H1 (cell line): ENCODE measurements at regions not wholly inside any gene's neighbourhood (a gene's known extent, or its start where the extent isn't known, plus 50 kb on each side); places are given as distances from the start of the nearest gene placed in this dataset.
A peak's percentile ranks its signal among the peaks of the same experiment; 100 is the strongest.

Experiments used
- CTCF ChIA-PET: fragments of 300-600 bp; sonication (Branson Sonifier 250); formaldehyde crosslinking; loops from one replicate; lab custom pipeline; 2021; ENCODE audit not compliant: partially characterized antibody; lab: Charles Lee
- POLR2A ChIA-PET: fragments of 300-600 bp; sonication (Branson Sonifier 250); formaldehyde crosslinking; loops from one replicate; lab custom pipeline; 2021; ENCODE audit warnings: inconsistent platforms; ENCODE audit not compliant: partially characterized antibody; lab: Charles Lee
- DNase-seq, 2 experiments: peaks; one replicate each; pipeline versions ENCODE4 v3.0.0 to v3.0.0-alpha.2; 2010 to 2022; ENCODE audit warnings: low spot score in 2 of 2, low read depth in 1 of 2, mixed read lengths in 1 of 2
- FAIRE-seq: peaks from 2 replicates; lab custom pipeline; 2011; peaks lifted over from hg19 to GRCh38; lab: Jason Lieb, UNC
- H2AFZ ChIP-seq: 2 replicates; pipeline ENCODE4 v1.8.1; 2012; ENCODE audit warnings: low read length, inconsistent platforms
- H2AK5ac ChIP-seq: 2 replicates; pipeline ENCODE4 v1.6.1; 2013; ENCODE audit warnings: low read depth, low read length
- H2BK120ac ChIP-seq: replicated peaks from 2 replicates; pipeline ENCODE3; 2013; ENCODE audit warnings: low read depth, low read length, inconsistent platforms
- H2BK12ac ChIP-seq: 2 replicates; pipeline ENCODE4 v1.6.1; 2013; ENCODE audit warnings: low read depth, low read length
- H2BK15ac ChIP-seq: 2 replicates; pipeline ENCODE4 v1.6.1; 2013; ENCODE audit warnings: low read length
- H2BK20ac ChIP-seq: 2 replicates; pipeline ENCODE4 v1.6.1; 2013; ENCODE audit warnings: low read length
- H2BK5ac ChIP-seq: 2 replicates; pipeline ENCODE4 v1.6.1; 2013; ENCODE audit warnings: low read depth, low read length
- H3K14ac ChIP-seq: 2 replicates; pipeline ENCODE4 v1.6.1; 2013; ENCODE audit warnings: inconsistent platforms; ENCODE audit not compliant: insufficient read length
- H3K18ac ChIP-seq: 2 replicates; pipeline ENCODE4 v1.6.1; 2013; ENCODE audit warnings: low read length; ENCODE audit errors: extremely low read depth
- H3K23ac ChIP-seq: 2 replicates; pipeline ENCODE4 v1.6.1; 2013; ENCODE audit warnings: inconsistent platforms; ENCODE audit not compliant: insufficient read length
- H3K23me2 ChIP-seq: 2 replicates; pipeline ENCODE4 v1.6.1; 2013; ENCODE audit warnings: low read depth, low read length
- H3K27ac ChIP-seq: 2 replicates; pipeline ENCODE4 v1.6.1; 2011; ENCODE audit warnings: low read depth, low read length, inconsistent platforms
- H3K27me3 ChIP-seq, 4 experiments: replicated peaks in 1 of 4; 1 replicate in 1 of 4; 2 replicates in 3 of 4; pipeline versions ENCODE4 v1.6.1 to v1.8.1; 2011 to 2013; ENCODE audit warnings: low read length in 3 of 4, mild to moderate bottlenecking in 3 of 4, inconsistent platforms in 2 of 4, mixed read lengths in 2 of 4, moderate library complexity in 1 of 4; ENCODE audit not compliant: control insufficient read depth in 3 of 4, insufficient read depth in 3 of 4; ENCODE audit errors: extremely low read depth in 1 of 4
- H3K36me3 ChIP-seq, 4 experiments: 2 replicates each; pipeline versions ENCODE4 v1.6.1 to v1.8.1; 2011 to 2013; ENCODE audit warnings: mild to moderate bottlenecking in 4 of 4, low read length in 3 of 4, moderate library complexity in 2 of 4, control low read depth in 1 of 4, inconsistent platforms in 1 of 4; ENCODE audit not compliant: insufficient read depth in 4 of 4, control insufficient read depth in 2 of 4
- H3K4ac ChIP-seq: replicated peaks from 2 replicates; pipeline ENCODE3; 2013; ENCODE audit warnings: low read length, low read depth, mixed read lengths, inconsistent platforms; ENCODE audit not compliant: insufficient read length
- H3K4me1 ChIP-seq, 4 experiments: replicated peaks in 1 of 4; 1 replicate in 1 of 4; 2 replicates in 3 of 4; pipeline versions ENCODE4 v1.6.1 to v1.8.1; 2011 to 2013; ENCODE audit warnings: low read length in 3 of 4, inconsistent platforms in 2 of 4, mixed read lengths in 1 of 4; ENCODE audit not compliant: insufficient read depth in 4 of 4, control insufficient read depth in 3 of 4
- H3K4me2 ChIP-seq, 2 experiments: 2 replicates each; pipeline versions ENCODE4 v1.6.1 to v1.8.1; 2011 to 2013; ENCODE audit warnings: low read depth in 2 of 2, low read length in 2 of 2, control low read depth in 1 of 2, inconsistent platforms in 1 of 2, mild to moderate bottlenecking in 1 of 2; ENCODE audit not compliant: insufficient read depth in 1 of 2
- H3K4me3 ChIP-seq, 4 experiments: fragments of 200-600, 300-600 bp in 1 of 4; sonication (generic), shearing (Covaris generic), sonication (Bioruptor Twin) in 1 of 4; 2 replicates each; pipeline versions ENCODE4 v1.5.1 to v1.8.1; 2011 to 2016; ENCODE audit warnings: low read length in 4 of 4, low read depth in 3 of 4, control low read depth in 2 of 4, inconsistent platforms in 2 of 4, mild to moderate bottlenecking in 2 of 4, mixed read lengths in 1 of 4, moderate library complexity in 1 of 4; ENCODE audit not compliant: insufficient read depth in 2 of 4; ENCODE audit errors: extremely low read depth in 1 of 4
- H3K56ac ChIP-seq: replicated peaks from 2 replicates; pipeline ENCODE3; 2013; ENCODE audit warnings: low read depth, mild to moderate bottlenecking, mixed read lengths, low read length, inconsistent platforms; ENCODE audit not compliant: insufficient read length
- H3K79me1 ChIP-seq: 2 replicates; pipeline ENCODE4 v1.6.1; 2013; ENCODE audit warnings: low read depth, low read length, control low read depth
- H3K79me2 ChIP-seq, 2 experiments: 2 replicates each; pipeline versions ENCODE4 v1.6.1 to v1.8.1; 2012 to 2013; ENCODE audit warnings: low read length in 2 of 2, mild to moderate bottlenecking in 2 of 2, inconsistent platforms in 1 of 2; ENCODE audit not compliant: insufficient read depth in 2 of 2, control insufficient read depth in 1 of 2
- H3K9ac ChIP-seq, 4 experiments: replicated peaks in 1 of 4; 1 replicate in 1 of 4; 2 replicates in 3 of 4; pipeline versions ENCODE4 v1.6.1 to v1.8.1; 2011 to 2013; ENCODE audit warnings: low read depth in 3 of 4, low read length in 3 of 4, control low read depth in 2 of 4, mild to moderate bottlenecking in 2 of 4, moderate library complexity in 2 of 4, inconsistent platforms in 1 of 4; ENCODE audit errors: extremely low read depth in 1 of 4
- H3K9me3 ChIP-seq, 2 experiments: 2 replicates each; pipeline versions ENCODE4 v1.6.1 to v1.8.1; 2012 to 2013; ENCODE audit warnings: mild to moderate bottlenecking in 2 of 2, moderate library complexity in 2 of 2, control low read depth in 1 of 2, inconsistent platforms in 1 of 2, low read depth in 1 of 2, low read length in 1 of 2, mixed read lengths in 1 of 2; ENCODE audit not compliant: insufficient read depth in 2 of 2
- H4K20me1 ChIP-seq, 2 experiments: replicated peaks in 1 of 2; 2 replicates each; pipeline versions ENCODE3 to v1.8.1; 2011 to 2013; ENCODE audit warnings: inconsistent platforms in 2 of 2, low read length in 2 of 2, mild to moderate bottlenecking in 1 of 2; ENCODE audit not compliant: insufficient read depth in 2 of 2, control insufficient read depth in 1 of 2
- H4K5ac ChIP-seq: 2 replicates; pipeline ENCODE4 v1.6.1; 2013; ENCODE audit warnings: low read length, low read depth, mixed read lengths, inconsistent platforms; ENCODE audit not compliant: insufficient read length
- H4K8ac ChIP-seq: 2 replicates; pipeline ENCODE4 v1.8.0; 2013; ENCODE audit warnings: mild to moderate bottlenecking, moderate library complexity, low read length, inconsistent platforms; ENCODE audit not compliant: insufficient read depth; ENCODE audit errors: extremely low read depth
- H4K91ac ChIP-seq: replicated peaks from 2 replicates; pipeline ENCODE3; 2013; ENCODE audit warnings: low read length, mixed read lengths, inconsistent platforms; ENCODE audit not compliant: insufficient read length
- BACH1 ChIP-seq: IDR thresholded peaks from 2 replicates; pipeline ENCODE4 v1.6.1; 2012; ENCODE audit warnings: low read length, improper control_type of control experiment
- BCL11A ChIP-seq, 2 experiments: IDR thresholded peaks; one replicate each; pipeline ENCODE4 v1.6.1; 2011; ENCODE audit warnings: low read depth in 2 of 2, low read length in 2 of 2, mild to moderate bottlenecking in 2 of 2
- CREB1 ChIP-seq: IDR thresholded peaks from 2 replicates; pipeline ENCODE4 v1.6.1; 2012; ENCODE audit warnings: inconsistent platforms
- EP300 ChIP-seq, 2 experiments: IDR thresholded peaks; 1 replicate in 1 of 2; 2 replicates in 1 of 2; pipeline ENCODE4 v1.6.1; 2011 to 2012; ENCODE audit warnings: low read depth in 2 of 2, low read length in 2 of 2, mild to moderate bottlenecking in 2 of 2, borderline replicate concordance in 1 of 2, inconsistent platforms in 1 of 2, moderate library complexity in 1 of 2
- KDM1A ChIP-seq: fragments of 200-600, 300-600 bp; sonication (generic); IDR thresholded peaks from 2 replicates; pipeline ENCODE4 v1.7.1; 2016; ENCODE audit warnings: mild to moderate bottlenecking, low read length, borderline replicate concordance
- RAD21 ChIP-seq, 2 experiments: IDR thresholded peaks in 1 of 2; conservative IDR thresholded peaks in 1 of 2; 2 replicates each; pipeline ENCODE4 v1.6.1; 2011; ENCODE audit warnings: low read depth in 2 of 2, low read length in 2 of 2, improper control_type of control experiment in 1 of 2, inconsistent platforms in 1 of 2, mild to moderate bottlenecking in 1 of 2, moderate library complexity in 1 of 2
- RFX5 ChIP-seq: IDR thresholded peaks from 2 replicates; pipeline ENCODE4 v1.6.1; 2011; ENCODE audit warnings: low read depth, low read length, improper control_type of control experiment, borderline replicate concordance
- SIN3A ChIP-seq, 2 experiments: IDR thresholded peaks in 1 of 2; conservative IDR thresholded peaks in 1 of 2; 2 replicates each; pipeline ENCODE4 v1.6.1; 2011 to 2012; ENCODE audit warnings: low read length in 2 of 2, improper control_type of control experiment in 1 of 2, low read depth in 1 of 2, mild to moderate bottlenecking in 1 of 2
- SIRT6 ChIP-seq: IDR thresholded peaks from one replicate; pipeline ENCODE4 v1.7.1; 2012; ENCODE audit warnings: low read length, inconsistent platforms
- YY1 ChIP-seq: IDR thresholded peaks from 2 replicates; pipeline ENCODE4 v1.6.1; 2011; ENCODE audit warnings: low read depth, mild to moderate bottlenecking, low read length
- WGBS, 2 experiments: shearing (Covaris generic) in 1 of 2; methylation state at CpG; one replicate each; pipeline versions ENCODE4 v1.1.6 to v1.1.7; 2013 to 2015; ENCODE audit warnings: low lambda C conversion rate in 2 of 2, mixed read lengths in 2 of 2, inconsistent platforms in 1 of 2, low coverage in 1 of 2, missing lambda C conversion rate in 1 of 2; ENCODE audit not compliant: insufficient replicate concordance in 2 of 2, insufficient coverage in 1 of 2, insufficient read length in 1 of 2; ENCODE audit errors: extremely low coverage in 1 of 2, missing lambda C conversion rate in 1 of 2; 5-methylcytosine and 5-hydroxymethylcytosine counted together

- FAIRE-seq: no peak
- Histone ChIP-seq H3K79me1 (no peaks in the 10 kb centered on the region), H4K91ac (no peak overlapping the region), H4K20me1 (no peaks in the 10 kb centered on the region), H3K9ac (no peak overlapping the region), H3K14ac (no peak overlapping the region), H3K4me2 (no peak overlapping the region), H2AFZ (no peak overlapping the region), H3K4me3 (no peak overlapping the region), H3K23ac (no peak overlapping the region), H2AK5ac (no peak overlapping the region), H2BK20ac (no peak overlapping the region), H3K9me3 (peaks cover 4 to 6% of the 10 kb centered on the region in 2 experiments; a peak in 2 of 4 replicates), H3K18ac (no peak overlapping the region), H3K79me2 (no peaks in the 10 kb centered on the region), H3K27ac (no peak overlapping the region), H4K5ac (no peak overlapping the region), H3K36me3 (no peaks in the 10 kb centered on the region), H4K8ac (peak overlapping the region; percentile 36; the same call in 1 of the 2 replicates), H3K4ac (no peak overlapping the region), H2BK5ac (no peak overlapping the region), H2BK15ac (no peak overlapping the region), H3K56ac (no peak overlapping the region), H3K4me1 (no peaks in the 10 kb centered on the region), H3K27me3 (no peaks in the 10 kb centered on the region), H3K23me2 (no peaks in the 10 kb centered on the region), H2BK120ac (no peak overlapping the region), H2BK12ac (no peak overlapping the region)
- DNase-seq: no peak
- TF ChIP-seq CREB1: no peak
- no peak for TF ChIP-seq KDM1A
- no peak for TF ChIP-seq EP300 (IDR thresholded peaks at IDR 0.05; ENCODE audit: borderline replicate concordance in 1 of 2, low read depth in 2 of 2, low read length in 2 of 2)
- TF ChIP-seq YY1: no peak
- TF ChIP-seq RFX5: no peak
- no peak for TF ChIP-seq SIRT6
- no peak for TF ChIP-seq BCL11A (IDR thresholded peaks at IDR 0.05; ENCODE audit: low read depth in 2 of 2, low read length in 2 of 2)
- TF ChIP-seq BACH1: no peak
- no peak for TF ChIP-seq SIN3A (conservative IDR thresholded peaks at IDR 0.05 in 1 of 2, IDR thresholded peaks at IDR 0.05 in 1 of 2; ENCODE audit: low read depth in 1 of 2, low read length in 2 of 2)
- no peak for TF ChIP-seq RAD21 (IDR thresholded peaks at IDR 0.05 in 1 of 2, conservative IDR thresholded peaks at IDR 0.05 in 1 of 2; ENCODE audit: low read depth in 2 of 2, low read length in 2 of 2)
- POLR2A ChIA-PET: no interaction called here
- CTCF ChIA-PET: interaction anchor here (0.6 kb wide), 1 partner anchor 14 kb away, joined by 3 read pairs; no protein-coding TSS in a partner anchor
- 92% methylated on average over 8 of the region's 8 CpGs; no CpG with 5 or more reads in 1 of the 2 experiments for WGBS, 2 experiments
These were observed 119.0 kb downstream of the RPIA start for GRCh38 chr2:88810488-88810887.
